Right lobe of liver (tissue), 4 donors: ENCODE measurements at regions not wholly inside any gene's neighbourhood (a gene's known extent, or its start where the extent isn't known, plus 50 kb on each side); places are given as distances from the start of the nearest gene placed in this dataset.
"Not testable (repeated sequence)": the region's sequence is repeated elsewhere in the genome, so short reads cannot be mapped to it uniquely, and the experiment has no call there.

Source experiments
- POLR2A ChIP-seq: fragments of 450-650 bp; IDR thresholded peaks from one replicate; pipeline ENCODE4 v1.6.1; 2017; ENCODE audit warnings: antibody characterized with exemption, mild to moderate bottlenecking
- TF ChIP-seq, protein P1 (sequence below), 4 donors: fragments of 200-600 bp in 3 of 4; fragments of 450-650 bp in 1 of 4; IDR thresholded peaks; one replicate each; pipeline versions ENCODE4 v1.5.1 to v1.8.0; 2016 to 2022; ENCODE audit warnings: antibody characterized with exemption in 4 of 4, mild to moderate bottlenecking in 2 of 4
- donor health status: DM: no; HTN: no; CAD: no.
- donor health status: DM: no; HTN: no; CAD: no.
- donor health status: DM: no; HTN: yes; CAD: no.

GRCh38 chr4:28312497-28312896, 1451.9 kb downstream of the STIM2 start:
- TF ChIP-seq, protein P1, sequence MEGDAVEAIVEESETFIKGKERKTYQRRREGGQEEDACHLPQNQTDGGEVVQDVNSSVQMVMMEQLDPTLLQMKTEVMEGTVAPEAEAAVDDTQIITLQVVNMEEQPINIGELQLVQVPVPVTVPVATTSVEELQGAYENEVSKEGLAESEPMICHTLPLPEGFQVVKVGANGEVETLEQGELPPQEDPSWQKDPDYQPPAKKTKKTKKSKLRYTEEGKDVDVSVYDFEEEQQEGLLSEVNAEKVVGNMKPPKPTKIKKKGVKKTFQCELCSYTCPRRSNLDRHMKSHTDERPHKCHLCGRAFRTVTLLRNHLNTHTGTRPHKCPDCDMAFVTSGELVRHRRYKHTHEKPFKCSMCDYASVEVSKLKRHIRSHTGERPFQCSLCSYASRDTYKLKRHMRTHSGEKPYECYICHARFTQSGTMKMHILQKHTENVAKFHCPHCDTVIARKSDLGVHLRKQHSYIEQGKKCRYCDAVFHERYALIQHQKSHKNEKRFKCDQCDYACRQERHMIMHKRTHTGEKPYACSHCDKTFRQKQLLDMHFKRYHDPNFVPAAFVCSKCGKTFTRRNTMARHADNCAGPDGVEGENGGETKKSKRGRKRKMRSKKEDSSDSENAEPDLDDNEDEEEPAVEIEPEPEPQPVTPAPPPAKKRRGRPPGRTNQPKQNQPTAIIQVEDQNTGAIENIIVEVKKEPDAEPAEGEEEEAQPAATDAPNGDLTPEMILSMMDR (IDR thresholded peaks at IDR 0.05) = not testable (repeated sequence)
- TF ChIP-seq POLR2A = not testable (repeated sequence)
